Activated CD8-positive, alpha-beta T cell treated with anti-CD3 and anti-CD28 coated beads for 36 hours (primary cell): ENCODE measurements at regions not wholly inside any gene's neighbourhood (a gene's known extent, or its start where the extent isn't known, plus 50 kb on each side); places are given as distances from the start of the nearest gene placed in this dataset.

Source experiments
- ATAC-seq: fragments of 200-7000 bp; cut with Tn5 transposase; one replicate; pipeline ENCODE4 v1.10.0; 2021; ENCODE audit warnings: mild to moderate bottlenecking, moderate library complexity
- CTCF ChIA-PET: fragments of 350-600 bp; sonication (Branson Sonifier 250); formaldehyde crosslinking; loops from one replicate; lab custom pipeline; 2021; ENCODE audit warnings: antibody characterized with exemption; lab: Charles Lee
- POLR2A ChIA-PET: fragments of 350-600 bp; sonication (Branson Sonifier 250); formaldehyde crosslinking; loops from one replicate; lab custom pipeline; 2021; ENCODE audit warnings: antibody characterized with exemption; lab: Charles Lee
- DNase-seq: peaks from one replicate; pipeline ENCODE4 v3.0.0-alpha.2; 2020
- H3K27ac Mint-ChIP-seq: one replicate; pipeline ENCODE4 v1.8.0; 2021; ENCODE audit warnings: mild to moderate bottlenecking, mixed read lengths
- H3K27me3 Mint-ChIP-seq: one replicate; pipeline ENCODE4 v1.8.0; 2021; ENCODE audit warnings: mixed read lengths
- H3K36me3 Mint-ChIP-seq: one replicate; pipeline ENCODE4 v1.8.0; 2021; ENCODE audit warnings: low read depth, mixed read lengths
- H3K4me1 Mint-ChIP-seq: one replicate; pipeline ENCODE4 v1.8.0; 2021; ENCODE audit warnings: low read depth, mixed read lengths
- H3K4me3 Mint-ChIP-seq: one replicate; pipeline ENCODE4 v1.8.0; 2021; ENCODE audit warnings: mild to moderate bottlenecking, moderate library complexity, mixed read lengths
- H3K9me3 Mint-ChIP-seq: one replicate; pipeline ENCODE4 v1.8.0; 2021; ENCODE audit warnings: mixed read lengths
- intact Hi-C: fragments of 100-400 bp; cut with micrococcal nuclease; formaldehyde crosslinking; loops from one replicate; pipeline ENCODE4 v1.10.0; 2022
- TF ChIP-seq, protein P1 (sequence below): fragments of 200-600 bp; IDR thresholded peaks from one replicate; pipeline ENCODE4 v1.8.0; 2022; ENCODE audit warnings: antibody characterized with exemption, mild to moderate bottlenecking

DNA sequence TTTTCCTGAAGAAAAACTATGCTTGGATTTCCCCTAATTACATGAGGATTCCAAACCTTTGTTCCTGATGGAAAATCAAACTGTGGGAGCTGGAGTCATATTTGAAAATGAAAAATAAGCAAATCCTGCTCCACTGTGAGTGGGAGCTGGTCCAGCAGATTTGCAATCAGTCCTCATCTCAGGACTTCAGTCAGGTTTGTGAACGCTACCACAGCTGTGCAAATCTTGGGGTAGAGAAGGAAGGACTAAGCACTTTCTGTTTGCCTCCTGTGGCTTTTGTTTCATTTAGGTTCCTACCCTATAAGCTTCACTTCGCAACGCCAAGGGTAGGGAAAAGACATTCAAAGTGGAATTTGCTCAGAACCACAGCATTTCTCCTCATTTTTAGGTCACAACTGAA lies 238.2 kb downstream of the TUSC7 start:
- ChIA-PET CTCF (no interaction called here), POLR2A (no interaction called here)
- ATAC-seq (no peak), DNase-seq (no peak)
- TF ChIP-seq, protein P1, sequence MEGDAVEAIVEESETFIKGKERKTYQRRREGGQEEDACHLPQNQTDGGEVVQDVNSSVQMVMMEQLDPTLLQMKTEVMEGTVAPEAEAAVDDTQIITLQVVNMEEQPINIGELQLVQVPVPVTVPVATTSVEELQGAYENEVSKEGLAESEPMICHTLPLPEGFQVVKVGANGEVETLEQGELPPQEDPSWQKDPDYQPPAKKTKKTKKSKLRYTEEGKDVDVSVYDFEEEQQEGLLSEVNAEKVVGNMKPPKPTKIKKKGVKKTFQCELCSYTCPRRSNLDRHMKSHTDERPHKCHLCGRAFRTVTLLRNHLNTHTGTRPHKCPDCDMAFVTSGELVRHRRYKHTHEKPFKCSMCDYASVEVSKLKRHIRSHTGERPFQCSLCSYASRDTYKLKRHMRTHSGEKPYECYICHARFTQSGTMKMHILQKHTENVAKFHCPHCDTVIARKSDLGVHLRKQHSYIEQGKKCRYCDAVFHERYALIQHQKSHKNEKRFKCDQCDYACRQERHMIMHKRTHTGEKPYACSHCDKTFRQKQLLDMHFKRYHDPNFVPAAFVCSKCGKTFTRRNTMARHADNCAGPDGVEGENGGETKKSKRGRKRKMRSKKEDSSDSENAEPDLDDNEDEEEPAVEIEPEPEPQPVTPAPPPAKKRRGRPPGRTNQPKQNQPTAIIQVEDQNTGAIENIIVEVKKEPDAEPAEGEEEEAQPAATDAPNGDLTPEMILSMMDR: no peak
- no peak overlapping the region for H3K27ac Mint-ChIP-seq
- no peak overlapping the region for H3K4me3 Mint-ChIP-seq
- intact Hi-C loops: no loop called here
- H3K36me3 Mint-ChIP-seq: no peaks in the 10 kb centered on the region
- H3K9me3 Mint-ChIP-seq: no peaks in the 10 kb centered on the region
- H3K4me1 Mint-ChIP-seq: no peaks in the 10 kb centered on the region
- H3K27me3 Mint-ChIP-seq: no peaks in the 10 kb centered on the region

DNA sequence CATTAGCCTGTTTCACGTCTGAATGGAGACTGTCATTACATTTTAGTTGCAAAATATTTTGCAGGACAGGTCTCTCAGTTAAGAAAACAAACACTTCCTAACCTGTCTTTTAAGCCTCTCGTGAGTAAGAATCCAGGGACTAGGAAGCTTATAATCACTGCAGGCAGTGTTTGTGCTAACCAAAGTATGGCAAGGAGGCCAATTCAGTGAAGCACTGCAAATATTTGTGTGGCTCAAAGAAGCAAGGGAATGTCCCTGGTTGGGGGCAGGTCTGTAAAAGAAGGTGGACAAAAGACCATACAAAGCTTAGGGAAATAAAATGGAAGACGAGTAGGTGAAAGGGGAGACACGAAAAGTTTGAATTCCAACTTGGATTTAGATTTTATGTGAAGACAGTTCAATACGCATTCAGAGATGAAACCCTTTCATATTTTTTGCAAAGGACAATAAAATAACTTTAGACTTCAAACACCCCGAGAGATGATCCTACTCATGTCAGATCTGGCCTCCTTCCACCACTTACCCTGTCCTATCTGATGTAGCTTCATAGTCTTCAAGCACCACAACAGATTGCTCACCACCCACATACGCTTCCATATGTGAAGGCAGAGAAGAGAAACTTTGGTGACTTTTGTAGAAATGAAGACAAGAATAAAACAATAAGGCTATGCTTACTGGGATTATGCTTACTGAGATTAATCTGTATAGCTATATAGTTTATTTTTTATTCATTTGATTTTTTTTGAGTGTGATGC lies 240.9 kb downstream of the TUSC7 start:
- Mint-ChIP-seq H3K9me3 (no peaks in the 10 kb centered on the region), H3K27ac (no peak overlapping the region), H3K4me1 (no peaks in the 10 kb centered on the region), H3K36me3 (no peaks in the 10 kb centered on the region), H3K27me3 (no peaks in the 10 kb centered on the region), H3K4me3 (no peak overlapping the region)
- ATAC-seq (no peak), DNase-seq (no peak)
- TF ChIP-seq, protein P1: no peak
- ChIA-PET POLR2A (interaction anchor here (0.7 kb wide), 1 partner anchor 375 kb away, joined by 3 read pairs; no protein-coding TSS in a partner anchor), CTCF (no interaction called here)
- intact Hi-C loops: no loop called here

DNA sequence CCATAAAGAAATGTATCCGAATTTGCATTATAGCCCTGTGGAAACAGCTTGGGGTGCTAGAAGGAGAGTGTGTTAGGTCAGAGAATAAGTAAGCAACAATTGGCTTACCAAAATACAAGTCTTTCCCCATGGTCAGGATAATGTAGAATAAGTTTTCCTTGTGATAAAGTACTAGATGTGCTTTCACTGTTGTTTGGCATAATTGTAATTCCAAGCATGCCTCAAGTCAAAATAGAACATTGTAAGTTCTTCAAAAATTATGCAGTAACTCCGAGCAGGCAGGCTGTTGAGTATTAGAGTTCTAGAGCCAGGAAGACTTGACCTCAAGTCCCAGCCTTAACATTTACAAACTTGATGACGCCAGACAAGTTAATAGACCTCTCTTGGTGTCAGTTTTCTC lies 242.0 kb downstream of the TUSC7 start:
- Mint-ChIP-seq H3K4me1 (no peaks in the 10 kb centered on the region), H3K27me3 (no peaks in the 10 kb centered on the region), H3K27ac (no peak overlapping the region), H3K36me3 (no peaks in the 10 kb centered on the region), H3K9me3 (no peaks in the 10 kb centered on the region), H3K4me3 (no peak overlapping the region)
- POLR2A ChIA-PET: no interaction called here
- DNase-seq (no peak), ATAC-seq (no peak)
- intact Hi-C loops: no loop called here
- CTCF ChIA-PET: no interaction called here
- TF ChIP-seq, protein P1: no peak

DNA sequence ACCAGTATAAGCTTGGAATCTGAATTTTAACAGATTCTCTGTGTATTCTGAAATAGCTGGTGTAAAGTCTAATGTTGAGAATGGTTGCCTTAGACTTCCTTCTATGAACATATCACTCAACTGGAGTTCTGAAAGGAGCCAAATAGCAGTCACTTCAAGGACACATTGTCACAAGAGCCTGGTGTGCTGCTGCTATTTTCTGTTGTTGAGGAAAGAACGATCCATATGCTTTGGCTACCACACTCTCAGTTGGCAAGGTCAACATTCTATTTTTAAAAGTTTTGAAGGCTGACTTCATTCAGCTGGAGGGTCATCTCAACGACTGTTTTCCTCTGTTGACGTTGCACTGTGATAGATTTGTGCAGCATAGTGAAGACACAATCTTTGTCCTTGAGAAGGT lies 248.7 kb downstream of the TUSC7 start:
- H3K27ac Mint-ChIP-seq: no peak overlapping the region
- TF ChIP-seq, protein P1: no peak
- H3K4me1 Mint-ChIP-seq: no peaks in the 10 kb centered on the region
- CTCF ChIA-PET: no interaction called here
- intact Hi-C loops: no loop called here
- no peaks in the 10 kb centered on the region for H3K27me3 Mint-ChIP-seq
- POLR2A ChIA-PET: no interaction called here
- no peak overlapping the region for H3K4me3 Mint-ChIP-seq
- H3K9me3 Mint-ChIP-seq: no peaks in the 10 kb centered on the region
- ATAC-seq (no peak), DNase-seq (no peak)
- H3K36me3 Mint-ChIP-seq: no peaks in the 10 kb centered on the region

DNA sequence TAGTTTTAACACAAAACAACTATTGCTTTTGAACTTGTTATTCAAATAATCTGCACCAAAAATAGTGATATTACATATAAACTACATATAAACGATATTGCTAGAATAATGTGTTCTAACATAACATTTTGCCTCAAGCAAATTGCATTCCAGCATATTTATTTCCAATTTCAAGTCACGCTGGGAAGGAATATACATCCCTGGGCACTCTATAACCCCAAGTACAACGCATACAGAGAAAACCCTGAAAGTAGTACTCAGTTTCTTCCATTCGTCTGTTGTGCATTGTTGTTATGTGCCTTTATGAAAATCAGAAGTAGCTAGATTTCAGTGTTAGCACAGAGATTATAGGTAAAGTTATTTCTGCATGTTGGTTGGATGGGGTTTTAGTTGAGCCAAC lies 251.5 kb downstream of the TUSC7 start:
- ATAC-seq: no peak
- intact Hi-C loops: no loop called here
- TF ChIP-seq, protein P1: no peak
- CTCF ChIA-PET: no interaction called here
- Mint-ChIP-seq H3K4me3 (no peak overlapping the region), H3K27me3 (no peaks in the 10 kb centered on the region), H3K36me3 (no peaks in the 10 kb centered on the region), H3K27ac (no peak overlapping the region), H3K4me1 (no peaks in the 10 kb centered on the region), H3K9me3 (peaks cover 2% of the 10 kb centered on the region)
- POLR2A ChIA-PET: no interaction called here
- no peak for DNase-seq
